ENCODE measurements at regions not wholly inside any gene's neighbourhood (a gene's known extent, or its start where the extent isn't known, plus 50 kb on each side); places are given as distances from the start of the nearest gene placed in this dataset.

GRCh38 chr2:212728717-212729116 lies 190.1 kb upstream of the ERBB4 start:
- TF ChIP-seq, protein P1, sequence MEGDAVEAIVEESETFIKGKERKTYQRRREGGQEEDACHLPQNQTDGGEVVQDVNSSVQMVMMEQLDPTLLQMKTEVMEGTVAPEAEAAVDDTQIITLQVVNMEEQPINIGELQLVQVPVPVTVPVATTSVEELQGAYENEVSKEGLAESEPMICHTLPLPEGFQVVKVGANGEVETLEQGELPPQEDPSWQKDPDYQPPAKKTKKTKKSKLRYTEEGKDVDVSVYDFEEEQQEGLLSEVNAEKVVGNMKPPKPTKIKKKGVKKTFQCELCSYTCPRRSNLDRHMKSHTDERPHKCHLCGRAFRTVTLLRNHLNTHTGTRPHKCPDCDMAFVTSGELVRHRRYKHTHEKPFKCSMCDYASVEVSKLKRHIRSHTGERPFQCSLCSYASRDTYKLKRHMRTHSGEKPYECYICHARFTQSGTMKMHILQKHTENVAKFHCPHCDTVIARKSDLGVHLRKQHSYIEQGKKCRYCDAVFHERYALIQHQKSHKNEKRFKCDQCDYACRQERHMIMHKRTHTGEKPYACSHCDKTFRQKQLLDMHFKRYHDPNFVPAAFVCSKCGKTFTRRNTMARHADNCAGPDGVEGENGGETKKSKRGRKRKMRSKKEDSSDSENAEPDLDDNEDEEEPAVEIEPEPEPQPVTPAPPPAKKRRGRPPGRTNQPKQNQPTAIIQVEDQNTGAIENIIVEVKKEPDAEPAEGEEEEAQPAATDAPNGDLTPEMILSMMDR (IDR thresholded peaks at IDR 0.05): no peak
- TF ChIP-seq POLR2A (IDR thresholded peaks at IDR 0.05): no peak
